ENCODE measurements at regions not wholly inside any gene's neighbourhood (a gene's known extent, or its start where the extent isn't known, plus 50 kb on each side); places are given as distances from the start of the nearest gene placed in this dataset.

DNA sequence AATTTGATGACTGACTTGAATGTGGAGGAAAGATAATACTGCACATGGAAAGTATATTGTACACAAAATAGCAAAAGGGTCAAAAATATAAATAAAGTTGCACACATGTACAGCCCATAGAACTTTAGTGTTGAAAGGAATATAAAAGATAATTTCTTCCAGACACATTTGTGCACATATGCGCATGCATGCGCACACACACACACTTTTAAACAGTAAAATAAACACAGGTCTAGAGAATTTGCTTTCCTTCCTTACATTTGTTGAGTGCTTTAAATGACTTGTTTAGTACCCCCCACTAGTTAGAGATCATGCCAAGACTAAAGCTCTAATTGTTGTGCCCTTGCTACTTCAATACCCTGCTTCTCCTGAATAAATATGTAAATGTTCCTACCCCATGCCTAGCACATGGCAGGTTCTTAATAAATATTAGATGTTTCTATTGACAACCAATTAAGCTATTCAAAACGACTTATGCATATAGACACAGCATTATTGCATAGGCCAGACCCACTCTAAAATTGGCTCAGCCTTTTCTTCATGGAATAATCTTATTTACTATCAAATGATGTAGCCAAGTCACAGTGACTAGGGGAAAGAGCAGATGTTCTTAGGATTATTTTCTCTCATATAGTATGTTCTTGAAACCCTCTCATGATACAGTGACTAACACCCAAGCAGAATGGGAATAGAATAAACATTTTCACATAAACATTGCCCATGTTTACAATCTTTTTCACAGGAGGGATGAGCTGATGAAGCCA, 165.5 kb upstream of the ACVR2A start:
- H3K4me3 ChIP-seq (ENCODE audit: low read depth, low read length), result no peak overlapping the region
- H3K9me3 ChIP-seq (ENCODE audit: severe bottlenecking), result no peaks in the 10 kb centered on the region
- TF ChIP-seq, protein P1, sequence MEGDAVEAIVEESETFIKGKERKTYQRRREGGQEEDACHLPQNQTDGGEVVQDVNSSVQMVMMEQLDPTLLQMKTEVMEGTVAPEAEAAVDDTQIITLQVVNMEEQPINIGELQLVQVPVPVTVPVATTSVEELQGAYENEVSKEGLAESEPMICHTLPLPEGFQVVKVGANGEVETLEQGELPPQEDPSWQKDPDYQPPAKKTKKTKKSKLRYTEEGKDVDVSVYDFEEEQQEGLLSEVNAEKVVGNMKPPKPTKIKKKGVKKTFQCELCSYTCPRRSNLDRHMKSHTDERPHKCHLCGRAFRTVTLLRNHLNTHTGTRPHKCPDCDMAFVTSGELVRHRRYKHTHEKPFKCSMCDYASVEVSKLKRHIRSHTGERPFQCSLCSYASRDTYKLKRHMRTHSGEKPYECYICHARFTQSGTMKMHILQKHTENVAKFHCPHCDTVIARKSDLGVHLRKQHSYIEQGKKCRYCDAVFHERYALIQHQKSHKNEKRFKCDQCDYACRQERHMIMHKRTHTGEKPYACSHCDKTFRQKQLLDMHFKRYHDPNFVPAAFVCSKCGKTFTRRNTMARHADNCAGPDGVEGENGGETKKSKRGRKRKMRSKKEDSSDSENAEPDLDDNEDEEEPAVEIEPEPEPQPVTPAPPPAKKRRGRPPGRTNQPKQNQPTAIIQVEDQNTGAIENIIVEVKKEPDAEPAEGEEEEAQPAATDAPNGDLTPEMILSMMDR (IDR thresholded peaks at IDR 0.05; ENCODE audit: low read depth, low read length), result no peak
- no peaks in the 10 kb centered on the region for H3K27me3 ChIP-seq (ENCODE audit: insufficient read depth, low read depth, severe bottlenecking)
- peak overlapping the region; percentile 92 for H3K27ac ChIP-seq
- no peak for DNase-seq
- H3K36me3 ChIP-seq, result no peaks in the 10 kb centered on the region

DNA sequence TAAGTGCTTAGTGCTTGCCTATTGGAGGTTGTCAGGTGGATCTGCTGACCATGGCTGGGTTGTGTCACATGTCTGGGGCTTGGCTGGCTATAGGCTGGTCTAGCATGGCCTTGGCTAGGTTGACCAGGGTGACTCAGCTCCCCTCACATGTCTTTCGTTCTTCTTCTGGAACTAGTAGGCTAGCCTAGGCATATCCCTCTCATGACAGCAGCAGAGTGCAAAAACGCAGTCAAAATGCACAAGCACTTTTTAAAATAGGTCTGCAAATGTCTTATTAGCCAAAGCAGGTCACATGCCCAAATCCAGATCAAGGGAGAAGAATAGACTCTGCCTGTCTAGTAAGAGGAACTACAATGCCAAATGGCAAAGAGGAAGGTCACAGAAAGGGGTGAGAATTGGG, 179.7 kb upstream of the ACVR2A start:
- Histone ChIP-seq H3K36me3 (no peaks in the 10 kb centered on the region), H3K9me3 (ENCODE audit: severe bottlenecking) (no peaks in the 10 kb centered on the region), H3K27me3 (ENCODE audit: insufficient read depth, low read depth, severe bottlenecking) (no peaks in the 10 kb centered on the region), H3K27ac (no peak overlapping the region), H3K4me3 (ENCODE audit: low read depth, low read length) (no peak overlapping the region)
- TF ChIP-seq, protein P1 (IDR thresholded peaks at IDR 0.05; ENCODE audit: low read depth, low read length), result no peak
- no peak for DNase-seq

DNA sequence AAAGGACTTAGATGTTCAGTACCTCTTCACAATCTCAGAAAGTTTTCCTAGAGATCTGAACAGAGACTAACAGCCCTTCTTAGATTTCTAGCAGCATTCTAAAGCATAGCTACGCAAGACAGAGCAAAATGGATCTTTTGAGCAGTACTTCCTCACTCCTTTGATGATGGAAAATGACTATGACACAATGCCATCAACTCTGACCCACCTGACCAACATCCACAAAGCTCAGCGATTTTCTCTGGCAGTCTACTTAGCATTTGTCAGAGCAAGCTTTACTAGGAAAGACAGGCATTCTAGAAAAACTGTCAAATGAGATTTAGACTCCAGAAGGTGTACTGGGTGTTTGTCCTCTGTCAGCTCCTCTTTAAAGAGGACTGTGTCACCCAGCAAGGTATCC, 180.9 kb upstream of the ACVR2A start:
- Histone ChIP-seq H3K27ac (no peak overlapping the region), H3K27me3 (ENCODE audit: insufficient read depth, low read depth, severe bottlenecking) (no peaks in the 10 kb centered on the region), H3K36me3 (no peaks in the 10 kb centered on the region), H3K9me3 (ENCODE audit: severe bottlenecking) (no peaks in the 10 kb centered on the region), H3K4me3 (ENCODE audit: low read depth, low read length) (no peak overlapping the region)
- TF ChIP-seq, protein P1 (IDR thresholded peaks at IDR 0.05; ENCODE audit: low read depth, low read length), result no peak
- no peak for DNase-seq

DNA sequence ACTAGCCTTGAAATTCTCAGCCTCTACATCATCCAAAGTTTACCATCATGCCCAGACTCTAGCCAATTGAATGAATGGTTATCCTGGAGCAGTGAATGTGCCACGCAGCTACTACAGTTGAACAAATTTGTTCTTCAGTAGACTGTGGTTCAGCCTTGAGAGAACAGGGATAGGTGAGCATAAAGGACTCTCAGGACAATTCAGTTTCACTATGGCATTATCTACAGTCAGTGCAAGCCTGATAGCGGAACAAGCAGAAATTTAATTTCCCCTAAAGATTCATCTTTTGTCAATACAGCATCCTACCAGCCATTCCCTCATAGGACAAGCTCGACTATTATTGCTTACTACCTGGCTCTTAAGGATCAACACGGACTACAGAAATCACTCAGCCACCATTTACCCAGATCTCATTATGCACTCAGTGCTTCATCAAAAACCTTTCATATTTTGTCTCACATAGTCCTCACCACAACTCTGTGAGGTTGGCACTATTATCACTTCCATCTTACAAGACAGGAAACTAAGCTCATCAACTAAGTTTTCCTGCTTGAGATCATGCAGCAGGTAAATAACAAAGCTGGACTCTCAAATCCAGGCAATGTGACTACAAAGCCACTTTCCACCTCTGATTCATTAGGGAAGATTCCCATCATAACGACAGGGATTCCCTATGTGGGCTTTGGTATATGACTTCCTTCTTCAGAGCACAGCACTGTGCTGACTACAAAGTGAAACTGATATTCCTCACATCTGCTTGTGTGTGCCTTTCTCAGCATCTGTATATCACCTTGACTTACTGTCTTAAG, 181.5 kb upstream of the ACVR2A start:
- no peak overlapping the region for H3K27ac ChIP-seq
- TF ChIP-seq, protein P1 (IDR thresholded peaks at IDR 0.05; ENCODE audit: low read depth, low read length), result no peak
- H3K27me3 ChIP-seq (ENCODE audit: insufficient read depth, low read depth, severe bottlenecking), result no peaks in the 10 kb centered on the region
- H3K4me3 ChIP-seq (ENCODE audit: low read depth, low read length), result no peak overlapping the region
- no peaks in the 10 kb centered on the region for H3K36me3 ChIP-seq
- H3K9me3 ChIP-seq (ENCODE audit: severe bottlenecking), result no peaks in the 10 kb centered on the region
- no peak for DNase-seq

DNA sequence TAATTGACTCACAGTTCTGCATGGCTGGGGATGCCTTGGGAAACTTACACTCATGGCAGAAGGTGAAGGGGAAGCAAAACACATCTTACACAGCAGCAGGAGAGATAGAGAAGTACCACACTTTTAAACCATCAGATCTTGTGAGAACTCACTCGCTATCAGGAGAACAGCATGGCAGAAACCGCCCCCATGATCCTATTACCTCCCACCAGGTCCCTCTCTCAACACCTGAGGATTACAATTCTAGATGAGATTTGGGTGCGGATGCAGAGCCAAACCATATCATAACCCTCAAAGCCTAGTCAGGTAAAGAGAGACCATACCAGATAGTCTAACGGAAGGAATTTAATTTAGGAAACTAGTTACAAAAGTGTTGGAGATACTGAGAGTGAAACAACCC, 182.6 kb upstream of the ACVR2A start:
- H3K27ac ChIP-seq, result no peak overlapping the region
- H3K4me3 ChIP-seq (ENCODE audit: low read depth, low read length), result no peak overlapping the region
- H3K36me3 ChIP-seq, result no peaks in the 10 kb centered on the region
- no peaks in the 10 kb centered on the region for H3K27me3 ChIP-seq (ENCODE audit: insufficient read depth, low read depth, severe bottlenecking)
- no peak for DNase-seq
- H3K9me3 ChIP-seq (ENCODE audit: severe bottlenecking), result no peaks in the 10 kb centered on the region
- TF ChIP-seq, protein P1 (IDR thresholded peaks at IDR 0.05; ENCODE audit: low read depth, low read length), result no peak

Measured in WERI-Rb-1 (cell line).